Nephron progenitor cell (in vitro differentiated cells): ENCODE measurements at regions not wholly inside any gene's neighbourhood (a gene's known extent, or its start where the extent isn't known, plus 50 kb on each side); places are given as distances from the start of the nearest gene placed in this dataset.

Source experiments
- DNase-seq: peaks from one replicate; pipeline ENCODE4 v3.0.0; 2021
- H3K27ac Mint-ChIP-seq: 2 replicates; pipeline ENCODE4 v1.8.0; 2021; ENCODE audit warnings: mild to moderate bottlenecking, moderate library complexity, mixed read lengths
- H3K27me3 Mint-ChIP-seq: 2 replicates; pipeline ENCODE4 v1.8.0; 2021; ENCODE audit warnings: mild to moderate bottlenecking, low read depth, mixed read lengths; ENCODE audit not compliant: poor library complexity
- H3K36me3 Mint-ChIP-seq: 2 replicates; pipeline ENCODE4 v1.8.0; 2021; ENCODE audit warnings: low read depth, mixed read lengths
- H3K4me1 Mint-ChIP-seq: 2 replicates; pipeline ENCODE4 v1.8.0; 2021; ENCODE audit warnings: mixed read lengths
- H3K4me3 Mint-ChIP-seq: 2 replicates; pipeline ENCODE4 v1.8.0; 2021; ENCODE audit warnings: mild to moderate bottlenecking, moderate library complexity, mixed read lengths
- H3K9me3 Mint-ChIP-seq: 2 replicates; pipeline ENCODE4 v1.8.0; 2021; ENCODE audit warnings: mild to moderate bottlenecking, moderate library complexity, mixed read lengths
- TF ChIP-seq, protein P1 (sequence below): fragments of 200-600 bp; sonication (generic); IDR thresholded peaks from 2 replicates; pipeline ENCODE4 v1.5.0; 2021; ENCODE audit warnings: antibody characterized with exemption

DNA sequence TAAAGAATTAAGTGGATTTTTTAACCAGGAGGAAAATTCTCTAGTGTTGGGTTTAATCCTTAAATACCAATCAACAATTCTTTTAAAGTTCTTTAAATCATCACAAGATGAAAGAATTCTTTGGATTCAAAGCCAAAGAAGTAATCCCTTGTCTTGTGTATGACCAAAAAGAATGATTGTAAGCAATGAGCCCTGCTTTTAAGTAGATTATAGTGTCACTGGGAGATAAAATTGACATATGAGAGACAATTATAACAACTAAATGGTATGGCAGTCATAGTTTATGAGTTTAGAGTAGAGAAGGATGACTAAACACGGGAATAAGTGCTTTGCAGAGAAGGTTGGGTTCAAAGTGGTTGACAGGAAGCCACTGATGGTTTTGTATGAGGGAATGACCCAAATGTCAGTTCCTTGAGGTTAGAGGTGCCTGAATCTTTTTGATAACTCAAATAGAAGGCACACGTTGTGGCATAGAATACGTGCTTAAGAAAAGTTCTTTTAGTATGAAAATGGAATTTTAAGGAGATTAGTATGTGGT, 199.6 kb upstream of the TCF4 start:
- no peaks in the 10 kb centered on the region for H3K4me1 Mint-ChIP-seq
- TF ChIP-seq, protein P1, sequence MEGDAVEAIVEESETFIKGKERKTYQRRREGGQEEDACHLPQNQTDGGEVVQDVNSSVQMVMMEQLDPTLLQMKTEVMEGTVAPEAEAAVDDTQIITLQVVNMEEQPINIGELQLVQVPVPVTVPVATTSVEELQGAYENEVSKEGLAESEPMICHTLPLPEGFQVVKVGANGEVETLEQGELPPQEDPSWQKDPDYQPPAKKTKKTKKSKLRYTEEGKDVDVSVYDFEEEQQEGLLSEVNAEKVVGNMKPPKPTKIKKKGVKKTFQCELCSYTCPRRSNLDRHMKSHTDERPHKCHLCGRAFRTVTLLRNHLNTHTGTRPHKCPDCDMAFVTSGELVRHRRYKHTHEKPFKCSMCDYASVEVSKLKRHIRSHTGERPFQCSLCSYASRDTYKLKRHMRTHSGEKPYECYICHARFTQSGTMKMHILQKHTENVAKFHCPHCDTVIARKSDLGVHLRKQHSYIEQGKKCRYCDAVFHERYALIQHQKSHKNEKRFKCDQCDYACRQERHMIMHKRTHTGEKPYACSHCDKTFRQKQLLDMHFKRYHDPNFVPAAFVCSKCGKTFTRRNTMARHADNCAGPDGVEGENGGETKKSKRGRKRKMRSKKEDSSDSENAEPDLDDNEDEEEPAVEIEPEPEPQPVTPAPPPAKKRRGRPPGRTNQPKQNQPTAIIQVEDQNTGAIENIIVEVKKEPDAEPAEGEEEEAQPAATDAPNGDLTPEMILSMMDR = no peak
- peaks cover 8% of the 10 kb centered on the region for H3K36me3 Mint-ChIP-seq
- no peak overlapping the region for H3K4me3 Mint-ChIP-seq
- no peak overlapping the region for H3K27ac Mint-ChIP-seq
- H3K9me3 Mint-ChIP-seq = peaks cover 11% of the 10 kb centered on the region
- no peak for DNase-seq
- peaks cover 7% of the 10 kb centered on the region for H3K27me3 Mint-ChIP-seq

DNA sequence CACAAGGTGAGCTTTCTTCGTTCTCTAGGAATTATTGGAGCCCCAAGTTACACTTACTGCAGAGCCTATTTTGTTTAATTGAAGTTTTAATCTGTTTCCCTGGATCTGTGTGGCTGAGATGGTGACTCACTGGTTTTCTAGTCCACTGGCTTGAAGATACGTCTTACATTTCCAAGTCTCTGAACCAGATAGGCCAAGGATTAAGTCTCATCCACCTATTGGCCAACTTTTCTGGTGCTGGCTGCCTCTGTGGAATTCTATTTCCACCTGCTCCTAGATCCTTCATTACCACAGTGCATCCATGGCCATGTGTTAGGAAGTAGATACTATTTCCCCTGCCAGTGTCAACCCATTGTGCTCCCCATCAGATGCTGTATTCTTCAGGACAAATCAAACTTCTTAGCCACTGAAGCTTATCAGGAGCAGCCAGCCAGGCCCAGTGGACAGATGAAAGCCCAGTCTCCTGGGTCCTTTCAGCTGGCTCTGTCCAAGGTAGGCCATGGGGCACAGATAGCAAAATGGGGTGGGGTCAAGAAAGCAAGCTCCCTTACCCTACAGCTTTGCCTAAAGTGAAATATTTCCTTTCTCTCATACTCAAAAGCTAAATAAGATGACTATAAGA, 198.8 kb upstream of the TCF4 start:
- Mint-ChIP-seq H3K27ac (no peak overlapping the region), H3K4me3 (no peak overlapping the region), H3K27me3 (peaks cover 7% of the 10 kb centered on the region), H3K36me3 (peaks cover 8% of the 10 kb centered on the region), H3K4me1 (peaks cover 2% of the 10 kb centered on the region), H3K9me3 (peaks cover 11% of the 10 kb centered on the region)
- TF ChIP-seq, protein P1 = no peak
- no peak for DNase-seq

DNA sequence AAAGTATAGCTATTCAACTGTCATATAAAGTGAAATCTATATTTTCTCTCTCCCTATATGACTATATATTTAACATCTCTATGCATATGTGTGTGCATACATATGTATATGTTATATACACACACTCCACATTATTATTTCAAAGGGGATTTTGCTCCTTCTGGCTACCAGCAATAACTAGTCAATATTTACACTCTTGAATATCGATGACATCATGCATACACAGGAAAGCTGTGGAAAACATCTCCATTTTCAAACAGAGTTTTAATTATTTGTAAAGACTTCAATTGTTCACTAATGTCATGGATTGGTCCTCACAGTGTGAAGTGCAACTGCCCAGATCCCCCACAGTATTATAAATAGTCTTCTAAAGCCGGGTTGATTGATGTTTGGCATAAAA, 195.9 kb upstream of the TCF4 start:
- no peak overlapping the region for H3K4me3 Mint-ChIP-seq
- TF ChIP-seq, protein P1 = no peak
- H3K9me3 Mint-ChIP-seq = peaks cover 5% of the 10 kb centered on the region
- no peak overlapping the region for H3K27ac Mint-ChIP-seq
- DNase-seq = no peak
- peaks cover 11% of the 10 kb centered on the region for H3K27me3 Mint-ChIP-seq
- H3K4me1 Mint-ChIP-seq = peaks cover 24% of the 10 kb centered on the region
- peaks cover 4% of the 10 kb centered on the region for H3K36me3 Mint-ChIP-seq

DNA sequence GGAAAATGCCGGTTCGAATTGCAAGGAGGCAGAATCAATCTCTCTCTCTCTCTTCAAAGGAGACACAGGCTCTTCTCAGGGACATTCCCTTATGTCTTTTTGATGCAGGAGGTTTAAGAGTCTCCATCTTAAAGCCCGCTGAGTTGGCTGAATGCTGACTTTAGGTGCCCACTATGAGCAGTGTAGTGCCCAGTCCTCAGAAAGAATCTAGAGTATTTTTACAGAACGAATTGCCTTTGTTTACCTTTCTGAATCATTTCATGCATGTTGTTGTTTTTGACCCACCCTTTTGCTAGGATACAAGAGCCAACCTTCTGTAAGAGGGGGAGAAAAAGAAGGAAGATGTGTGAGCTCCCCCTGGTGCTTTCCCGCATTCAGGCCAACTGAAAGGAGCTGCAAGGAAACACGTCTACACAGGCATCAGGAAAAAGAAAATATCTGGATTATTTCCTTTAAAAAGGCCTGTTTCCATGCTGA, 193.5 kb upstream of the TCF4 start:
- H3K27me3 Mint-ChIP-seq = peaks cover 4% of the 10 kb centered on the region
- H3K9me3 Mint-ChIP-seq = no peaks in the 10 kb centered on the region
- peak overlapping the region; percentile 5 for H3K27ac Mint-ChIP-seq
- peaks cover 44% of the 10 kb centered on the region for H3K4me1 Mint-ChIP-seq
- H3K36me3 Mint-ChIP-seq = no peaks in the 10 kb centered on the region
- TF ChIP-seq, protein P1 = peak; percentile 68
- DNase-seq = peak; percentile 46
- H3K4me3 Mint-ChIP-seq = peak overlapping the region; percentile 70

DNA sequence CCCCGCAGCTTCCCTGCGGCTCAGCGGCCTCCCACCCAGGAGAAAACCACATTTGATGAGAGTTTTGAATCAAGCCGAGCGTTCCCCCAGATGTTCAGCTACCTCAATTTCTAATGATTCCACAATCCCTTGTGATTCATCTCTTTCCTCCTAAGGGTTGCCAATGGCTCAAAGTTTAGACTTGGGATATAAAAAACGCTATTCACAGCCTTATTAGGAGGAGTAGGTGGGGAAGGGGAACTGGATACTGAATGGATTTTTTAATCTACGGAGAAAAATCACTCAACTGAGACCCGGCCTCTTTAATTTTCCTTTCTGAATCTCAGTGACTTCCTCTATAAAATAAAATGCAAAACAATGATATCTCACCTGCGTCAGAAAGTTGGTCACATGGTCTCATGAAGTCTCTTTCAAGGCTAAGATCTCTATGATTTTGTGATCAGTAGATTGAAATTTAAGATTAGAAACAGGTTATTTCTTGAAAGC, 192.6 kb upstream of the TCF4 start:
- H3K4me1 Mint-ChIP-seq = peaks cover 48% of the 10 kb centered on the region
- H3K27ac Mint-ChIP-seq = no peak overlapping the region
- H3K9me3 Mint-ChIP-seq = no peaks in the 10 kb centered on the region
- no peaks in the 10 kb centered on the region for H3K36me3 Mint-ChIP-seq
- TF ChIP-seq, protein P1 = no peak
- DNase-seq = no peak
- H3K4me3 Mint-ChIP-seq = peak overlapping the region; percentile 70
- H3K27me3 Mint-ChIP-seq = peaks cover 4% of the 10 kb centered on the region
